Vagina (tissue), 2 donors: ENCODE measurements at regions not wholly inside any gene's neighbourhood (a gene's known extent, or its start where the extent isn't known, plus 50 kb on each side); places are given as distances from the start of the nearest gene placed in this dataset.

ENCODE experiments used
- DNase-seq, 2 donors: peaks; one replicate each; pipeline ENCODE4 v3.0.0-alpha.2; 2017; ENCODE audit errors: extremely low spot score in 2 of 2
- H3K27ac ChIP-seq: fragments of 200-600 bp; sonication (generic); one replicate; pipeline ENCODE4 v1.5.1; 2019
- H3K27me3 ChIP-seq: fragments of 200-600 bp; sonication (generic); one replicate; pipeline ENCODE4 v1.5.1; 2019
- H3K36me3 ChIP-seq, 2 donors: fragments of 200-600 bp; sonication (generic); one replicate each; pipeline ENCODE4 v1.5.1; 2017 to 2019
- H3K4me1 ChIP-seq: fragments of 200-600 bp; sonication (generic); one replicate; pipeline ENCODE4 v1.5.1; 2019
- H3K4me3 ChIP-seq, 2 donors: fragments of 200-600 bp; sonication (generic); 1 replicate in 1 of 2; 2 replicates in 1 of 2; pipeline ENCODE4 v1.5.1; 2016 to 2019
- H3K9me3 ChIP-seq: fragments of 200-600 bp; sonication (generic); one replicate; pipeline ENCODE4 v1.5.1; 2019
- POLR2A ChIP-seq, 2 donors: fragments of 450-650 bp; IDR thresholded peaks; one replicate each; pipeline ENCODE4 v1.6.1; 2017; ENCODE audit warnings: antibody characterized with exemption in 2 of 2, mild to moderate bottlenecking in 2 of 2, moderate library complexity in 2 of 2
- POLR2AphosphoS5 ChIP-seq, 2 donors: sonication (generic); formaldehyde crosslinking; IDR thresholded peaks; one replicate each; pipeline ENCODE4 v1.9.0; 2017; ENCODE audit warnings: antibody characterized with exemption in 2 of 2, mild to moderate bottlenecking in 2 of 2, low read depth in 1 of 2; ENCODE audit not compliant: insufficient read depth in 1 of 2
- intact Hi-C: fragments of 100-400 bp; cut with DNase I; formaldehyde crosslinking; loops from one replicate; pipeline ENCODE4 v1.15.1; 2023
- TF ChIP-seq, protein P1 (sequence below), 3 experiments: fragments of 450-650 bp in 2 of 3; fragments of 200-600 bp in 1 of 3; sonication (generic) in 1 of 3; IDR thresholded peaks; one replicate each; pipeline ENCODE4 v1.5.1; 2017 to 2019; ENCODE audit warnings: antibody characterized with exemption in 3 of 3, mild to moderate bottlenecking in 2 of 3, moderate library complexity in 2 of 3

DNA sequence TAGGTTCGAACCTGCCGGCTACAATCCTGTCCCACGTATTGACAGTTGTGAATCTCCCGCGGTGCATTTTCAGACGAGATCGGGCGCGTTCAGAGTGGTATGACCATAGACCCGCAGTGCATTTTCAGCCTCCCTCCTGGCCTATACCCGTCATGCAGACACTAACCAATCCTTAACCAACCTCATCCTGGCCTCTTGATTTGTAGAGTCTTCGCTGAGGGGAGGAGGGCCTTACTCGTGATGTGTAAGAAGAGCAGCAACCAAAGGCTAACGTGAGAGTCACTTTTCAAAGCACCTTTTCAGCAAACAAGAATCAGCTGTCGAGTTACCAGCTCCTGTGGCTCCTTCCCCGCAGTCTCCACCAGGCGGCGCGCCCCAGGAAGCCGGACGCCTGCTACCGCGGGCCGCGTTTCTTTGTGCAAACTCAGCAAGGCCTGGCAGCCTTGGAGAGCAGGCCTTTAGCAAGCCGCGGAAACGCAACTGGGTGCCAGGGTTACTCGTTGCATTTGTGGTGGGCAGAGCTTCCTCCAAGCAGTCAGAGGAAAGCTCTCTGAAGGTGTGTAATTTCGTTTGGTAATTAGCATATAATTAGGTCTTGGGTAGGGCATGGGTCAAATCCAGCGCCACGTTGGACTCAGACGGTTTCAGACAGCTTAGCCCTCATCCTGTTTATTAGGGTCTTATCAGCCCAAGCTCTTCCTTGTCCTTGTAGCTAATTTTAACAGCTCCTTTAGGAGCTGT, 139.8 kb downstream of the OR2B2 start:
- H3K36me3 ChIP-seq = no peaks in the 10 kb centered on the region
- H3K9me3 ChIP-seq = no peaks in the 10 kb centered on the region
- peaks cover 5% of the 10 kb centered on the region for H3K4me1 ChIP-seq
- TF ChIP-seq POLR2AphosphoS5 (IDR thresholded peaks at IDR 0.05; ENCODE audit: insufficient read depth in 1 of 2, low read depth in 1 of 2) (peak in 1 of 2 donors; percentile 48), POLR2A (IDR thresholded peaks at IDR 0.05) (no peak)
- TF ChIP-seq, protein P1, sequence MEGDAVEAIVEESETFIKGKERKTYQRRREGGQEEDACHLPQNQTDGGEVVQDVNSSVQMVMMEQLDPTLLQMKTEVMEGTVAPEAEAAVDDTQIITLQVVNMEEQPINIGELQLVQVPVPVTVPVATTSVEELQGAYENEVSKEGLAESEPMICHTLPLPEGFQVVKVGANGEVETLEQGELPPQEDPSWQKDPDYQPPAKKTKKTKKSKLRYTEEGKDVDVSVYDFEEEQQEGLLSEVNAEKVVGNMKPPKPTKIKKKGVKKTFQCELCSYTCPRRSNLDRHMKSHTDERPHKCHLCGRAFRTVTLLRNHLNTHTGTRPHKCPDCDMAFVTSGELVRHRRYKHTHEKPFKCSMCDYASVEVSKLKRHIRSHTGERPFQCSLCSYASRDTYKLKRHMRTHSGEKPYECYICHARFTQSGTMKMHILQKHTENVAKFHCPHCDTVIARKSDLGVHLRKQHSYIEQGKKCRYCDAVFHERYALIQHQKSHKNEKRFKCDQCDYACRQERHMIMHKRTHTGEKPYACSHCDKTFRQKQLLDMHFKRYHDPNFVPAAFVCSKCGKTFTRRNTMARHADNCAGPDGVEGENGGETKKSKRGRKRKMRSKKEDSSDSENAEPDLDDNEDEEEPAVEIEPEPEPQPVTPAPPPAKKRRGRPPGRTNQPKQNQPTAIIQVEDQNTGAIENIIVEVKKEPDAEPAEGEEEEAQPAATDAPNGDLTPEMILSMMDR (IDR thresholded peaks at IDR 0.05) = peak; percentile 59 to 71 (median 65)
- intact Hi-C loops = no loop called here
- DNase-seq = peak in 1 of 2 donors; percentile 76
- no peak overlapping the region for H3K27ac ChIP-seq
- no peak overlapping the region for H3K4me3 ChIP-seq
- H3K27me3 ChIP-seq = no peaks in the 10 kb centered on the region

DNA sequence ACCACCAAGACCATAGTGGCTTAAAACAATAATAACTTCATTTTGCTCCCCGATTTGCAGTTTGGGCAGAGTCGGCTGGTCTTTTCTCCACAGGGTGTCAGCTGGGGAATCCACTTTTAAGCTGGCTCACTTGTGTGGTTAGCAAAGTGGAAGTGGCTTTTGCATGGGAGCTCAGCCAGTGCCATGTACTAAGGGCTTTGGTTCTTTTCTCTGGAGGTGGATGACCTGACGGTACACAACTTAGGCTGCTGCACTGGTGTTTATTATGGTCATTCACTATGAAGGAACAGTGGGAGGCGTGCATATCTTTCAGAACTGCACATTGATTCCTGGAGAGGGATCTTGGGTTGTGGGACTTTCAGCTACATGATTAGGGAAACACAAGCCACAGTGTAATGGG, 141.0 kb downstream of the OR2B2 start:
- TF ChIP-seq, protein P1 (IDR thresholded peaks at IDR 0.05) = no peak
- TF ChIP-seq POLR2AphosphoS5 (IDR thresholded peaks at IDR 0.05; ENCODE audit: insufficient read depth in 1 of 2, low read depth in 1 of 2) (no peak), POLR2A (IDR thresholded peaks at IDR 0.05) (no peak)
- H3K36me3 ChIP-seq = no peaks in the 10 kb centered on the region
- no peak overlapping the region for H3K27ac ChIP-seq
- peaks cover 5% of the 10 kb centered on the region for H3K4me1 ChIP-seq
- peak in 1 of 2 donors; percentile 40 for DNase-seq
- intact Hi-C loops = no loop called here
- no peaks in the 10 kb centered on the region for H3K27me3 ChIP-seq
- no peak overlapping the region for H3K4me3 ChIP-seq
- no peaks in the 10 kb centered on the region for H3K9me3 ChIP-seq

DNA sequence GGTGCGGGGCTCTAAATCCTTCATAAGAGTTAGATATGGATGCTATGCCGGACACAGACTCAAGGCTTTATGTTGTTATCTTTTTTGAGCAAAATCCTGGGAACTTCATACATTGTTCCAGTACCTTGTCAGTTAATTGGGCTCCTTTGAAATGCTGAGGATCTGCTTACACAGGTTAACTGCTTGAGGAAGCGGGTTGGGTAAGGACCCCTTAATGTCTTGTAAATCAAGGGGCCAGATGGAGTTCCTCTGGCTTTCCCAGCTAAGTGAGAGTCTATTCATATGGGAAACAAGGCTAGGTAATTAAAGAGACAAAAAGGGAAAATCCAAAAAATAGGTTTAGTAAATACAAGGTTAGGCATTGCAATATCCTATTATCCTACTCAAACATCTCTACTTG, 141.5 kb downstream of the OR2B2 start:
- peaks cover 5% of the 10 kb centered on the region for H3K4me1 ChIP-seq
- no peaks in the 10 kb centered on the region for H3K27me3 ChIP-seq
- H3K27ac ChIP-seq = no peak overlapping the region
- DNase-seq = no peak
- H3K36me3 ChIP-seq = no peaks in the 10 kb centered on the region
- no peak overlapping the region for H3K4me3 ChIP-seq
- TF ChIP-seq, protein P1 (IDR thresholded peaks at IDR 0.05) = no peak
- TF ChIP-seq POLR2A (IDR thresholded peaks at IDR 0.05) (no peak), POLR2AphosphoS5 (IDR thresholded peaks at IDR 0.05; ENCODE audit: insufficient read depth in 1 of 2, low read depth in 1 of 2) (no peak)
- no peaks in the 10 kb centered on the region for H3K9me3 ChIP-seq
- intact Hi-C loops = no loop called here

DNA sequence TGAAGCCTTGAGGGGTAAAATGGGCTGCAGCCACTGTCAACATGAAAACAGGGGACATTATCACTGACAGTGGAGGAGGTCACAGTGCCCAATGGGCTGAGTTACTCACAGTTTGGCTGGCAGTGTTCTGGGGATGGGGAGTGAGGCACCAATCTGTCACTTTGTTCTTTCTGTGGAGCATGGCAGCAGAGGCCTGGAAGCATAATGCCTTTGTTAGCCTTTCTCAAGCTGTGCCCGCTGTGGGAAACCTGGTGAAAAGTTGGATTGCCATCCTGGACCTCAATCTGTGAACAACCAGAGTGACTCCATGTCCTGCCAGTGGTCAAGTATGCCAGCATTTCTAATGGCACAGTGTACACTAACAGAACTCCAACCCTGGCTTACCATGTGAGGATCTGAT, 143.6 kb downstream of the OR2B2 start:
- intact Hi-C loops = no loop called here
- Histone ChIP-seq H3K27ac (no peak overlapping the region), H3K27me3 (no peaks in the 10 kb centered on the region), H3K4me1 (peaks cover 5% of the 10 kb centered on the region), H3K4me3 (no peak overlapping the region), H3K36me3 (no peaks in the 10 kb centered on the region), H3K9me3 (no peaks in the 10 kb centered on the region)
- DNase-seq = peak in 1 of 2 donors; percentile 54
- TF ChIP-seq, protein P1 (IDR thresholded peaks at IDR 0.05) = no peak
- TF ChIP-seq POLR2A (IDR thresholded peaks at IDR 0.05) = no peak
- no peak for TF ChIP-seq POLR2AphosphoS5 (IDR thresholded peaks at IDR 0.05; ENCODE audit: insufficient read depth in 1 of 2, low read depth in 1 of 2)

DNA sequence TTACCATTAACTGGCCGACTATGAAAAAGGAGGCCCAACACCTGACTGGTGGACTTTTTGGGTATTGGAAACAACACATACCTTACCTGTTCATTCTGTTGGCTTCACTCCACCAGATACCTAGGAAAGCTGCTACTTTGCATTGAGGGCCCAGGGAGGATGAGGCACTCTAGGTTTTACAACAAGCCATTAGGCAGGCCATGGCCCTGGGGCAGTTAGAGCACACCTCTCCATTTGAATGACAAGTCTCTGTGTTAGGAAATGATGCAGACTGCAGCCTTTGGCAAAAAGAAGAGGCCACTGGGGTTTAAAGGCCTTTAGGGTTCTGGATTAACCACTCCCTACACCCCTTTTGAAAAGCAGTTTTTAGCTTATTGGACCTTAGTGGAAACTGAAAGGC, 144.3 kb downstream of the OR2B2 start:
- Histone ChIP-seq H3K36me3 (no peaks in the 10 kb centered on the region), H3K4me1 (peaks cover 5% of the 10 kb centered on the region), H3K27ac (no peak overlapping the region), H3K4me3 (no peak overlapping the region), H3K27me3 (no peaks in the 10 kb centered on the region), H3K9me3 (no peaks in the 10 kb centered on the region)
- intact Hi-C loops = no loop called here
- TF ChIP-seq, protein P1 (IDR thresholded peaks at IDR 0.05) = no peak
- TF ChIP-seq POLR2AphosphoS5 (IDR thresholded peaks at IDR 0.05; ENCODE audit: insufficient read depth in 1 of 2, low read depth in 1 of 2) (no peak), POLR2A (IDR thresholded peaks at IDR 0.05) (no peak)
- DNase-seq = peak in 1 of 2 donors; percentile 49
